Stimulated activated CD8-positive, alpha-beta memory T cell treated with anti-CD3 and anti-CD28 coated beads, Interleukin-2, amount 100 ng/mL, for 48 hours (primary cell): ENCODE measurements at regions not wholly inside any gene's neighbourhood (a gene's known extent, or its start where the extent isn't known, plus 50 kb on each side); places are given as distances from the start of the nearest gene placed in this dataset.
"Not testable (repeated sequence)": the region's sequence is repeated elsewhere in the genome, so short reads cannot be mapped to it uniquely, and the experiment has no call there.

ENCODE experiments used
- DNase-seq, 2 donors: peaks; one replicate each; pipeline ENCODE4 v3.0.0-alpha.2; 2020; ENCODE audit warnings: low read depth in 2 of 2

GRCh38 chr6:91240878-91241603 is 654.2 kb upstream of the MAP3K7 start:
- no peak for DNase-seq

DNA sequence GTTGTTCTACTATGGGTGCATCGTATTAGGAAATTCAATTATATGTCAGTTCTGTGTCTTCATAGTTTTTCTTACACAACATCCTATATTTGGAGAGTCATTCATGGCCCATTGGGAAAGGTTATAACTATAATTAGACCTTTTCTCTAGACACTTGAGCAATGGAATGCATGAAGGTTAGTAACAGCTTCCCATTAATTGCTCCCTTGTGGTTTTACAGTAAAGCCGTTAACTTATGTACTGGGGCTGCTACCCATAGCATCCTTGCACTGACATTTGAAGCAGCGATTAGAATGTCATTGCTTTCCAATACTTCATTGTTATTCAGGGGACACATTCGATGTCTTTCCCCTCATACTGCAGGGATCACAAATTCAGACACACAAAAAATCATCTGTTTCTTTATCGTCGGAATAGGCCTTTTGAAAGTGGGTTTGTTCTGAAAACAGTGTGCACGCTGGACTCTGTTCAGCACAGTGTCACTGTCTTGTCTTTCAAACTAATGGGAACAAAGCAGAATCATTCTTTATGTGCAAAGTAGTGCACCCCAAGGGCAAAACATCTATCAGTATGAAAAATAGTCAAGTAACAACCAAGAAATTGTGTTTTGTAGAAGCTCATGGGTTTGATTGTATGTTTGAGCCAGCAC is 634.3 kb upstream of the MAP3K7 start:
- no peak for DNase-seq

- no peak for DNase-seq
Measured at GRCh38 chr6:91213229-91213901, 626.5 kb upstream of the MAP3K7 start.

GRCh38 chr6:91198588-91199255 is 611.9 kb upstream of the MAP3K7 start:
- no peak for DNase-seq

GRCh38 chr6:91196729-91197128 is 609.9 kb upstream of the MAP3K7 start:
- DNase-seq, result no peak

GRCh38 chr6:91193446-91193845 is 606.6 kb upstream of the MAP3K7 start:
- DNase-seq, result no peak

- not testable (repeated sequence) for DNase-seq
Measured at GRCh38 chr6:91190041-91190440, 603.2 kb upstream of the MAP3K7 start.

- no peak for DNase-seq
Measured at GRCh38 chr6:91185072-91185471, 598.2 kb upstream of the MAP3K7 start.

DNA sequence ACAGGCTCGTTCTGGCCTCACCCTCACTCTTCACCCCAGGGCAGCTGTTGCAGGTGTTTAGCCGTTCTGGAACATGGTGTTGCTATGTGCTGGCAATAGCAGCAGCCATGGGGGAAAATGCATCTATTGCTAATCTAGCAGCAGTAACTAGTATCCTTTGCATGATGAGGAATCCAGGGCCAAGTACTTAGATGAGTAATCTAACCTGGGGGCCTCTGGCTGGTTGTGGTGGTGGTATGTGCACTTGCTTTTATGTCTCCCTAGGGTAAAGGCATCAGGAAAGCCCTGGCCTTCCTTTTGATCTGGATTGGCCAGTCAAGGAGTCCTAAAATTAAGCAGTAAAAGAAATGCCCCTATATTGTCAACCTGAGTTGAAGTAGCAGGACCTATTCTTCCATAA is 594.5 kb upstream of the MAP3K7 start:
- DNase-seq, result no peak

DNA sequence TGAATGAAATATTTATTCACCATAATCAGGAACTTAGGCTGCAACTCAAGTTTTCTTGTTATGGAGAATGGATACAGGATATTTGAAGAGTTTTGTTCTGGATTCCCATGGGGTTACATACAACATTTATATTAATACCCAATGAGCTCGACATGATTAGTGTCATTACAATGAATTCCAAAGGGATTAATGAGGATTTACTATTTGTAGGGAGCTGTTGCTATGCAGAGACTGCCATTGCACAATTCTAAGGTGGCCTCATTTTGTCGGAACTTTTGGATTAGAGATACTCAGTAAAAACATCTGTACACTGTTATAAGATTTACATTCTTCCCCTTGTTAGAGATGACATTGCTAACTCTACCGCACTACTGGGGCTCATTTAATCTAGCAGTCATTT is 586.8 kb upstream of the MAP3K7 start:
- no peak for DNase-seq

DNA sequence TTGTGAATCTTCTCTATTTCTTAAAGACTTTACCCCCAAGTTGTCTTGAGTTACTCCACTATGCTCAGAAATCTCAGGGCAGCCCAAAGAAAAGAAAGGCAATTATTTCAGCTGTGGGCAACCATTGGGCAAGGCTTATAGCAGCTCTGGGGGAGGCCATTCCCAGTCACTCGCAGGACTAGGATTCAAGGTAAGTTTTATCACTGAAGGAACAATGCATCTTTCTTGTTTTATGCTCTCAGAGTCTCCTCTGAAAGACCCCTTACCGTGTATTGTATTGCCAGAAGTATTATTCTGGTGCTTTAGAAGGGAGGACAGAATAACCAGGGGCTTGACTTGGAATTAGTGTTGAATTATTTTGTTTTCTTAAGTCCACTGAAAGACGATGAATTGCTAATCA is 586.3 kb upstream of the MAP3K7 start:
- DNase-seq, result no peak

- DNase-seq, result no peak
Measured at GRCh38 chr6:91171754-91172462, 585.0 kb upstream of the MAP3K7 start.

- no peak for DNase-seq
Measured at GRCh38 chr6:91167846-91168245, 581.0 kb upstream of the MAP3K7 start.

DNA sequence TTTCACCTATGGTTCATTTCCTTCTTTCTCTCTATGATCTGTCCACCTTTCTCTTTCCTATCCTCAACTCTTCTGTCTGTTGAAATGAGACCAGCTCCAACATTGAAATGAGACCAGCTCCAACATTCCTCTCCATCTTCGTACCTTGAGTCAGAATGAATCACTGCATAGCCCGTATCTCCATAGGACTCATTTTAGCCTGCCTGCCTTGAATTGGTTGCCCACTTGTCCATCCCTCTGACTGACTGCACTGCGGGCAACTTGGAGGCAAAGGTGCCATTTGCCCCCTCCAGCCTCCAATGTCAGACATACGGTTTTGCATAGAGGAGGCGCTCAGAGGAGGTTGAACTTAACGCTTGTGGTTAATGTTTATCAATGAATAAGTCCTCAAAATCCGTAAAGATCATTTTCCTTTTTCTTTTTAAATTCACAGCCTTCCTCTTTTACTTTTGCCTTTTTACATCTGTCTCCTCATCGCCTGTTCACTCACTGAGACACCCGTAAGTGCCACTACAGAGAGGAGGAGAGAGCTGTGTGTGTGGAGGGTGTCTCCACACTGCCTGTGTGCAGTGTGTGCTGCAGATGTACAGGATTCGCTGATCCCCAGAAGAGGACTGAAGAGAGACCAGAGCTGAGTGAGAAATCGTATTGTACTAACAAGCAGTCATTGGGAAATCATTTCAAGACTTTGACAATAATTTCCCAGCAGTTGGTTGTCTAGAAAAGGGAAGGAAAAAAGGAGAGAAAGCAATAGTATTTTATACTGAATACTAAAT is 579.6 kb upstream of the MAP3K7 start:
- DNase-seq, result no peak

GRCh38 chr6:91164105-91164504 is 577.2 kb upstream of the MAP3K7 start:
- DNase-seq, result no peak

- no peak for DNase-seq
Measured at GRCh38 chr6:91161246-91161645, 574.4 kb upstream of the MAP3K7 start.

GRCh38 chr6:91155129-91155785 is 568.4 kb upstream of the MAP3K7 start:
- no peak for DNase-seq

GRCh38 chr6:91152824-91153223 is 566.0 kb upstream of the MAP3K7 start:
- DNase-seq, result no peak

DNA sequence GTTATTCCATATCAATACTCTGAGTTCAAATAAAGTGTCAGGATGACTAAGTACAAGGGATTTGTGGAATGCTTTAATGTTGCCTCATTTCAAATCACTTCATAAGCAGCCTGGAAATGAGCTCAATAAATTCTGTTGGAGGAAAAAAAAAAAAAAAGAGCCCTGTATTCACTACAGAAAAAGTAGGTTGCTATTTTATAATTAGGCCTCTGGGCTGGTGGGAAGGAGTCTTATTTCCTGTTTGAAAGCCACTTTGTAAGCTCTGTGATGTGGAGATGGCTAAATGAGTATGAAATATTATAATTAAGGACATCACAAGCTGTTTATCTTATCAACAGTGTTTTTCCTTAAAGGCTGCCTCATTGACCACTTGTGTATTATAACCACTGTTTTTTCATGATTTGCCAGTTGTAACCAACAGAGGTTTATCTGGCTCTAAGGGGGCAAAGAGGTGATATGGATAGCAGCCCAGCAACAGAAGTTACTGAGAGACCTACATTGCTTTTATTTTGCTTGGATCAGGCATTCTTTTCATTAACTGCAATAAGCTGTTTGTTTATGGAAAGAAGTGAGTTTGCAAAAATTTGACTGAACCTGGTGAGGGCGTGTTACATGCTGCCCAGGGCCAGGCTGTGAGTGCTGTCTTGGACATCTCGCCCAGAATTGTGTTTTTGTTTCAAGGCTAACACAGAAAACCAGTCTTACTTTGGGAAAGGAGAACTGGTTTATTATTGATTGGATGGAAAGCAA is 563.3 kb upstream of the MAP3K7 start:
- no peak for DNase-seq
